Heart right ventricle (tissue), 16 donors: ENCODE measurements at regions not wholly inside any gene's neighbourhood (a gene's known extent, or its start where the extent isn't known, plus 50 kb on each side); places are given as distances from the start of the nearest gene placed in this dataset.

Source experiments
- ATAC-seq, 8 donors: fragments of 200-7000 bp; cut with Tn5 transposase; one replicate each; pipeline ENCODE4 v1.9.1; 2020; ENCODE audit warnings: mild to moderate bottlenecking in 8 of 8, moderate library complexity in 8 of 8, moderate number of reproducible peaks in 1 of 8
- DNase-seq, 2 donors: peaks; one replicate each; pipeline ENCODE4 v3.0.0-alpha.2; 2020
- H3K27ac ChIP-seq, 10 donors: fragments of 200-600 bp; sonication (generic) in 2 of 10; one replicate each; pipeline versions ENCODE4 v1.5.0 to v1.8.0; 2020 to 2022; ENCODE audit warnings: mild to moderate bottlenecking in 3 of 10
- H3K27me3 ChIP-seq, 7 donors: fragments of 200-600 bp; one replicate each; pipeline ENCODE4 v1.8.0; 2021 to 2022; ENCODE audit warnings: mild to moderate bottlenecking in 2 of 7
- H3K36me3 ChIP-seq, 9 donors: fragments of 200-600 bp; sonication (generic) in 1 of 9; one replicate each; pipeline versions ENCODE4 v1.5.0 to v1.8.0; 2020 to 2022; ENCODE audit warnings: mild to moderate bottlenecking in 2 of 9
- H3K4me1 ChIP-seq, 9 donors: fragments of 200-600 bp; sonication (generic) in 1 of 9; one replicate each; pipeline versions ENCODE4 v1.5.0 to v1.8.0; 2020 to 2022; ENCODE audit warnings: mild to moderate bottlenecking in 4 of 9
- H3K4me3 ChIP-seq, 10 donors: fragments of 200-600 bp; sonication (generic) in 2 of 10; one replicate each; pipeline versions ENCODE4 v1.5.0 to v1.8.0; 2020 to 2022; ENCODE audit warnings: mild to moderate bottlenecking in 7 of 10, moderate library complexity in 2 of 10
- H3K9me3 ChIP-seq, 11 donors: fragments of 200-600 bp in 10 of 11; sonication (generic) in 2 of 11; one replicate each; pipeline versions ENCODE4 v1.5.0 to v1.8.0; 2013 to 2022; ENCODE audit warnings: mild to moderate bottlenecking in 2 of 11, control low read depth in 1 of 11, moderate library complexity in 1 of 11
- WGBS, 2 donors: extraction: QIAGEN DNeasy Blood & Tissue Kit; methylation state at CpG; one replicate each; pipeline ENCODE4 v1.1.7; 2013; ENCODE audit warnings: inconsistent platforms in 1 of 2; 5-methylcytosine and 5-hydroxymethylcytosine counted together
- intact Hi-C, 10 donors: fragments of 100-400 bp; cut with DNase I; formaldehyde crosslinking; loops; one replicate each; pipeline versions ENCODE4 v1.11.1 to v1.14.2; 2022
- TF ChIP-seq, protein P1 (sequence below), 9 donors: fragments of 200-600 bp; sonication (generic) in 2 of 9; IDR thresholded peaks; one replicate each; pipeline versions ENCODE4 v1.5.0 to v1.8.0; 2021 to 2022; ENCODE audit warnings: antibody characterized with exemption in 9 of 9, mild to moderate bottlenecking in 5 of 9, moderate library complexity in 1 of 9
- donor health status: Arrhythmogenic right ventricular cardiomyopathy.
- donor health status: ischemic (EF 13 %, LVEDD 7.1; RV severe dilation, severe dysfunction).
- donor health status: healthy with polysubstance abuse.
- donor health status: DM: no; HTN: yes; CAD: no.
- donor health status: DM: no; HTN: no; CAD: no.
- donor health status: ischemic (EF 25% LVEDD 6.9; RV normal size, moderate dysfunction).
- donor health status: ischemic (EF 25% LVEDD 5.7; RV mildly dilated, moderate dysfunction).
- donor health status: healthy.
- donor health status: DM: yes; HTN: yes; CAD: no.
- donor health status: Ischemic cardiomyopathy.
- donor health status: ischemic (EF 35%, LVEDD 5.7; RV mildly dilated, moderate dysfunction).
- donor health status: nonischemic (EF 11% LVEDD 7.7; RV severe dilation, severe dysfunction).
- donor health status: DM: yes; HTN: yes; CAD: no.
- donor health status: PGD.
- donor health status: ischemic (EF 29% LVEDD 5.4; RV normal size, mild dysfunction).
- donor health status: nonischemic (EF 23%, LVEDD 6.1; RV moderate dilation, normal function).

DNA sequence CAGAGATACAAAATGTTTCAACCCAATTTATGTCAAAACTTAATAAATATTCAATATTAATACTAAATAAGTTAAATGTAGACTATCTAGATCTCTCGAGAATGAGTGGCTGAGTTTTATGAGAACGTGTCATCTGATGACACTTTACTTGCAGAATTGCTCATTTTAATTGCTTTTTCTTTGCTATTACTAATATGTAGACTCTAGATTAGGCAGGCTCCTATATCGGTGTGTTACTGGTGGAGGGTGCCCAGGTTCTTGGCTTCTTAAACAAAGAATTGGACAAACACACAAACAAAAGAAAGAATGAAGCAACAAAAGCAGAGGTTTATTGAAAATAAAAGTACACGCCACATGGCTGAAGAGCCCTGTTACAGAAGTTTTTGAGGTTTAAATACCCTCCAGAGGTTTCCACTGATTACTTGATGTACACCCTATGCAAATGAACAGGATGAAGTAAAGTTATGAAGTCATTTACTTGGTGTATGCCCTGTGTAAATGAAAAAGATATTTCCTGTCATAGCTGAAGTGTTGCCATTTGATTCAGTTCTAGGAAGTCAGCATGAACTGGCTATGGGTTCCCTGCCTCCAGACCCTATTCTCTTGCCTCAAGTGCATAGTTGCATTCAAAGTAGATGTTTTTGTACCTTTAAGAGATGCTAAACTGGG lies 122.9 kb upstream of the ITGA4 start:
- 87 to 89% methylated on average over 4 of the region's 4 CpGs for WGBS, 2 donors
- Histone ChIP-seq H3K4me1 (no peaks in the 10 kb centered on the region), H3K4me3 (no peak overlapping the region), H3K27ac (no peak overlapping the region), H3K27me3 (no peaks in the 10 kb centered on the region), H3K9me3 (peaks cover 0 to 10% (median 0%) of the 10 kb centered on the region in 11 donors), H3K36me3 (no peaks in the 10 kb centered on the region)
- intact Hi-C loops = no loop called here
- ATAC-seq (no peak), DNase-seq (no peak)
- TF ChIP-seq, protein P1, sequence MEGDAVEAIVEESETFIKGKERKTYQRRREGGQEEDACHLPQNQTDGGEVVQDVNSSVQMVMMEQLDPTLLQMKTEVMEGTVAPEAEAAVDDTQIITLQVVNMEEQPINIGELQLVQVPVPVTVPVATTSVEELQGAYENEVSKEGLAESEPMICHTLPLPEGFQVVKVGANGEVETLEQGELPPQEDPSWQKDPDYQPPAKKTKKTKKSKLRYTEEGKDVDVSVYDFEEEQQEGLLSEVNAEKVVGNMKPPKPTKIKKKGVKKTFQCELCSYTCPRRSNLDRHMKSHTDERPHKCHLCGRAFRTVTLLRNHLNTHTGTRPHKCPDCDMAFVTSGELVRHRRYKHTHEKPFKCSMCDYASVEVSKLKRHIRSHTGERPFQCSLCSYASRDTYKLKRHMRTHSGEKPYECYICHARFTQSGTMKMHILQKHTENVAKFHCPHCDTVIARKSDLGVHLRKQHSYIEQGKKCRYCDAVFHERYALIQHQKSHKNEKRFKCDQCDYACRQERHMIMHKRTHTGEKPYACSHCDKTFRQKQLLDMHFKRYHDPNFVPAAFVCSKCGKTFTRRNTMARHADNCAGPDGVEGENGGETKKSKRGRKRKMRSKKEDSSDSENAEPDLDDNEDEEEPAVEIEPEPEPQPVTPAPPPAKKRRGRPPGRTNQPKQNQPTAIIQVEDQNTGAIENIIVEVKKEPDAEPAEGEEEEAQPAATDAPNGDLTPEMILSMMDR (IDR thresholded peaks at IDR 0.05) = no peak

DNA sequence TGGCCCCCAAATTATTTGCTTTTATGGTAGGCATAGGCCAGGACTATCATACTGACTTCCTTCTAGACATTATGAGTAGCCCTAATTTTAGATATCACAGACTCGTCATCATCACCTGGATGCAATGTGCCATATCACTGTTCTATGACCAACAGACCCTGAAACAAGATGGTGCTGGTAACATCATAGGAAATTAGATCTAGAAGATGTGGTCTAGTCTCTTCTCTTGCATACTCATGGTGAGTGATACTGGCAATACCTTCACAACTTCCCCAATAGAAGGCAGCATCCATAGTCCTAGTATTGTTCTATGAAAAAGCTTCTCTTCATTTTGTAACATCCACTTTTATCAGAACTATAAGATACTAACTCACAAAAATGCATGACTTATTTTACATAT lies 116.3 kb upstream of the ITGA4 start:
- no peak for ATAC-seq
- no peaks in the 10 kb centered on the region for H3K4me1 ChIP-seq
- WGBS, 2 donors = 70 to 82% methylated on average over 1 of the region's 1 CpG
- no peak overlapping the region for H3K4me3 ChIP-seq
- TF ChIP-seq, protein P1 (IDR thresholded peaks at IDR 0.05) = no peak
- DNase-seq = no peak
- no peak overlapping the region for H3K27ac ChIP-seq
- no peaks in the 10 kb centered on the region for H3K9me3 ChIP-seq
- no peaks in the 10 kb centered on the region for H3K36me3 ChIP-seq
- intact Hi-C loops = no loop called here
- H3K27me3 ChIP-seq = no peaks in the 10 kb centered on the region

DNA sequence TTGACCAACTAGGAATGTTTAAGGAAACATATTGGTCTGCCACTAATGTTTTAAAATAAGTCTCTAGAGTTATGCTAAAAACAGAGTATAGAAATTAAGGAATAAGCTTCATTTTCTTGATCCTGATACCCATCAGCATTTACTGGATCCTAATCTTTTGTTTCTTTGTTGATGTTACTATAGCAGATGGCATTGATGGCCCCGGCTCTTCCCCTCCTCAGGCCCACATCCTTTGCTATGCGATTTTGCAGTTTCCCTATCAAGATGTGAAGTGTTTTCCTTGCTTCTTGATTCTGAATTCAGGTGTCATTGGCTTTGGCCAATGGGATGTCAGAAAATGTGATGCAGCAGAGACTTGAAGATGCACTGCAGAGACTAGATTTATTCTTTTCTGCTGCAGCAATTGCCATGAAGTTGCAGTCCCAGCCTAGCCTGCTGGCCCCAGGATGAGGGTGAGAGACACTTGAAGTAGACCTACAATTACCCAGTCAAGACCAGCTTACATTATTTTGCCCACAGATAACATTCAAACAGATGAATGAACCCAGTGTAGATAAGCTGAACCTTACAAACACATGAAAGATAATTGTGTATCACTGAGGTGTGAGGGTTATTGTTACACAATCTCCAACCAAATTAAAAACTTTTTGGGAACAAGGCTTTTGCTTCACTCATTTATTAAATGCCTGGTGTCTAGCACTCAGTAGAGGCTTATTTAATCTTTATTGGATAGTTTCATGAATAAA lies 115.2 kb upstream of the ITGA4 start:
- no peak for ATAC-seq
- no peaks in the 10 kb centered on the region for H3K27me3 ChIP-seq
- H3K4me3 ChIP-seq = no peak overlapping the region
- no peaks in the 10 kb centered on the region for H3K36me3 ChIP-seq
- H3K27ac ChIP-seq = no peak overlapping the region
- no peaks in the 10 kb centered on the region for H3K4me1 ChIP-seq
- intact Hi-C loops = no loop called here
- no peaks in the 10 kb centered on the region for H3K9me3 ChIP-seq
- no peak for DNase-seq
- TF ChIP-seq, protein P1 (IDR thresholded peaks at IDR 0.05) = no peak
- WGBS, 2 donors = 70 to 81% methylated on average over 2 of the region's 2 CpGs

DNA sequence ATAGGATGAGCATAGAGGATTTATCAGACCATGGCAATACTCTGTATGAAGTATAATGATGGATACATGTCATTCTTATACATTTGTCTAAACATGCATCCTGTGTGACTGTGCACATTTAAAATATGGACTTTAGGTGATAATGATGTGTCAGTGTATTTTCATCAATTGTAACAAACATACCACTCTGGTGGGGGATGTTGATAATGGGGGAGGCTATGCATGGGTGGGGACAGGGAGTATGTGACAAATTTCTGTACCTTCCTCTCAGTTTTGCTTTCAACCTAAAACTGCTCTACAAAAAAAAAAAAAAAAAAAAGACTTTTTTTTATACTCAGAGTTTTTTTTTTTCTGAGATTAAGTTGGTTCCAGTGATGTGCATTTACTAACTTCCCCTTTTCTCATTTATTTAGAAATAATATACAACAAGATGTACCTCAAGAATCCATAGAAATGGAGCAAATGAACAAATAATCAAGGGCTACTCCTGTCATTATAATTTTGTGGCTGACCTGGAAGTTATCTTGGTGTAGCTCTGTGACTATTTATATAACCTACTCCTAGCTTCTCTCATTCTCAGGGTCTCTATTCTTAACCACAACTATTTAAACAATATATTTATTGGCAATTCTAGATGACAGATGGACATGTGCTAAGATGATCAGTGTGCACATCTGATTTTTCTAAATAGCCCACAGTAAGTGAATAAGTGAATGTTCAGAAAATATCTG lies 108.9 kb upstream of the ITGA4 start:
- Histone ChIP-seq H3K36me3 (no peaks in the 10 kb centered on the region), H3K27ac (no peak overlapping the region), H3K27me3 (no peaks in the 10 kb centered on the region), H3K9me3 (no peaks in the 10 kb centered on the region), H3K4me1 (peaks cover 0 to 9% (median 0%) of the 10 kb centered on the region in 9 donors), H3K4me3 (no peak overlapping the region)
- intact Hi-C loops = no loop called here
- TF ChIP-seq, protein P1 (IDR thresholded peaks at IDR 0.05) = no peak
- DNase-seq (no peak), ATAC-seq (no peak)
